AG08395 (cell line): ENCODE measurements at regions not wholly inside any gene's neighbourhood (a gene's known extent, or its start where the extent isn't known, plus 50 kb on each side); places are given as distances from the start of the nearest gene placed in this dataset.
A peak's percentile ranks its signal among the peaks of the same experiment; 100 is the strongest.

Experiments used
- DNase-seq: peaks from one replicate; pipeline ENCODE4 v3.0.0; 2012; ENCODE audit warnings: mixed read lengths, low spot score

DNA sequence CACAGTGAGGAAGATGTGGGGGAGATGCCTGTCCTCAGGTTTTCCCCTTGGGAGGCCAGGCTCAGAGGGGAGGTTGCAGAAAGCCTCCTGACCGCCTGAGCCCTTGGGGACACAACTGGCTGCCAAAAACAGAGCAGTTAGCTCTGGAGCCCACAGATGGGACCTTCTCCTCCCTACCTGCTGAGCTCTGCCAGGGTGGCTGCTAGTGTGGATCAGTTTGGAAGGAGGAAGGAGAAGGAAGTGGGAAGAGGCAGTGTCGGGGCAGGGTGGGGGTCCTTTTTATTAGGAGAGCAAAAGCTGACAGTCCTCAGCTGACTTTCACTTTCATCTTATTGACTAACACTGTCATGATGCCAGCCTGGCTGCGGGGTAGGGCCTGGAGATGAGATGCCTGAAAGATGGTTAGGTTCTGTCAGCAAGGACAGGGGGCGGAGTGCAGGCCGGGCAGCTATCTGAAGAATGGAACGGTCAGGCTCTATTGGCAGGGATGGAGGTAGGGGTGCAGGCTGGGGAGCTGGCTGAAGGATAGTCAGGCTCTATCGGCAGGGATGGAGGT is 188.5 kb upstream of the HDAC4 start:
- DNase-seq = no peak

DNA sequence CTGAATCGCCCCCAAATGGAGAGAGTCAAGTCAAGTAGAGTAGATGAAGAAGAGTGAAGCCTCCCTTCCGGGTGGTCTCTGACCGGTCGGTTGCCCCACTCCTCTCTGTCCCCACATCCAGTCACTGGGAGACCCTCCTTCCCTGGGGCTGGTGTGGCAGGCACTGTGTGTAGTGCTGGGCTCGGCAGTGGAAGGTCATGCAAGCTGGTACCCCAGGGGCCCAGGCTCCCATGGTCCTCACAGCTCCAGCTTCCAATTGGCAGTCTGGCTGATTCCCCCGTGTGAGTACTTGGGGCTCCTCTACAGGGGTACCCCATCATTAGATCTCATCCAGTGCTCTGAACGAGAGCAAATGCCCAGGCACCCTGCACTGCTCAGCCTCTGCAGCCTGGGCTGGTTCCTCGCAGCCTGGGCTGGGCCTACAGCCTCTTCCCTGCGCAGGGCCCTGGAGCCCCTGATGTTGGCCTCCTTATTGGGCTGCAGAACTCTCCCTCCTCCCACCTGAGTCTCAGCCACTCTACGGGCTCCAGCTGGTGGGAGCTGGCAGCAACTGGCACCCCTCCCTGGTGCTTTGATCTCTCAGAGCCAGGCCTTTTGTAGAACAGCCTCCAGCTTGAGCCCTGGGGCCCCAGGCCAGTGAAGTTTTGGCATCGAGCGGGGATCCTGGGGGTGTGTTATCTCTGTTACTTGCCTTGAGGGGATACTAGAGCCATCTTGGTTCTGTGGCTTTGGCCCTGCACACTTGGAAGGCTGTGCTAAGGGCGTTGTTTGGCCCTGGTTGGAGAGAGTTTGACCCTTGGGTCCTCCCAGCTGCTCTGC is 187.8 kb upstream of the HDAC4 start:
- no peak for DNase-seq

DNA sequence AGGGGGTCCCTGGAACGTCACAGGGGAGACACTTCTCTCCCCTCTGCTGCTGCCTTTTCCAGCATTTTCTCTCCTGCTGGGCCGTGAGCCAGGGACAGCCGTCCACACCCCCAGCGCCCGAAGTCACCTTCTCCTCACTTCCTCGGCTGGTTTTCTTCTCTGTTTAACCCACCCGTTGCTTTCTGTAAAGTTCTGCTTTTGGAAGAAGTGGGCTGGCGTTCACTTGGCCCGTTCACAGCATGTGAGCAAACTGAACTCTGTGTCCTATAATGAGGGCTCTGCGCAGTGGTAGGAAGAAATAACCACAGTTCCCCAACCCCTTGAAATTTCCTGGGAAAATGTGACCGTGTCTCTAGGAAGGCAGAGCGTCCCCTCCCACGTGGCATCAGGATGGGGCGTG is 187.0 kb upstream of the HDAC4 start:
- DNase-seq = no peak

DNA sequence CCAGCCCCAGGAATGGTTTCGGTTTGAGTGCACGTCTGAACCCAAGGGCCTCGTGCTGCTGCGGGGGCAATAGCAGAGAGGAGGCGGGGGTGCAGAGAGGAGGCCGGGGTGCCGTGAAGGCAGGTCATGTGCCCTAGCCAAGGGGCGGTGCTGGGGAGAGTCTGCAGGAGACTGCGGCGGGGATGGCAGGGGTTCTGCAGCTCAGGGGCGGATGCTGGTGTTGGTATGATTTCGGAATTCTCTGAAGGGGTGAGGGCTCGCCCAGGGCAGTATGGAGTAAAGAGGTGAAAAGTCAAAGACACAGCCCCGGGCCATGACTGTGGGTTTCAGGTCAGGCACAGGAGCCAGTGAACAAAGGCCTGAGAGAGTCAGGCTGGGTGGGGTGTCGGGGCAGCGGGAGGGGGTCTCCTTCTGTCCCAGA is 186.5 kb upstream of the HDAC4 start:
- no peak for DNase-seq

DNA sequence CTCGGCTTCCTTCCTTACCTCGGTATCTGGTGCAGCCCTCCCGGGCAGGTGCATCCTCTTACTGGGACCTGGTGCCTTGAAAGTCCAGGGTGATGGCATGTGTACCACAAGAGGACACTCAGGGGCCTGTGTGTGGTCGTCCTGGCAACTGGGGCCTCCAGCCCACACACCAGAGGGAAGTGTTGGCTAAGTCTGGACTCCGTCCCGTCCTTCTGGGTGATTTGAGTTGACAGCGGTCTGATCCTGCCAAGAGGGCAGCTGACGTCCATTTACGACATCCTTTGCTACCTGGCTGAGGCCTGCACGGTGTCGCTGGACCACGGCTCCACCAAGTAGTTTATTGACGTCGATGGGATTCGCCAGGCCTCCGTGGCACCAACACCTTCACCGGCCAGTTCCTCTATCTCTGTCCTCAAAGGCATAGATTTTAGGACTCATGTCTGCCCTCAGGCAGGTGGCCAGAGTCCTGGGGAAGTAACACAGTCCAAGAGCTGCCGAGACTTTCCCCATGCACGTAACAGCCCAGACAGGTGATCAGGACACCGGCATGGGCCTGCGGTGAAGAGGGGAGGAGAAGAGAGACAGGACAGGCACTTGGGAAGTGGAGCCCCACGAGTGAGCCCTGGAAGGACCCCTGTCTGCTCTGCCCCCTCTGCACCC is 186.0 kb upstream of the HDAC4 start:
- no peak for DNase-seq

DNA sequence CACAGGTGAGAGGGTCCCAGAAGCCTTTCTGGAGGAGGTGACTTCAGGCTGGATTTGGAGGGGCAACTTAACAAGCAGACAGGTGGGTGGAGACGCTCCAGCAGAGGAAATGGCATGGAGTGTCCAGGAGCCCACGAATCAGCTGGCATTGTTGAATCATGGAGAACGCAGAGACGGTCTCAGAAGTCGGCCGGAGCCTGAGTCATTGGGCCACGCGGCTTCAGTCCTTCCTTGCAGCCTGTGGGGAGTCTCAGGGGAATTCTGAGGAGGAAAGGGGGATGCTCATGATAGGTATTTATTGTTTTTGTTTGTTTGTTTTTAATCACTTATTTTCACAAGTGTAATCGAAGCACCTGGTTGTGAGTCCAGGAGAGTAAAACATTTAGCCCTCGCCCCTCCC is 184.6 kb upstream of the HDAC4 start:
- no peak for DNase-seq

DNA sequence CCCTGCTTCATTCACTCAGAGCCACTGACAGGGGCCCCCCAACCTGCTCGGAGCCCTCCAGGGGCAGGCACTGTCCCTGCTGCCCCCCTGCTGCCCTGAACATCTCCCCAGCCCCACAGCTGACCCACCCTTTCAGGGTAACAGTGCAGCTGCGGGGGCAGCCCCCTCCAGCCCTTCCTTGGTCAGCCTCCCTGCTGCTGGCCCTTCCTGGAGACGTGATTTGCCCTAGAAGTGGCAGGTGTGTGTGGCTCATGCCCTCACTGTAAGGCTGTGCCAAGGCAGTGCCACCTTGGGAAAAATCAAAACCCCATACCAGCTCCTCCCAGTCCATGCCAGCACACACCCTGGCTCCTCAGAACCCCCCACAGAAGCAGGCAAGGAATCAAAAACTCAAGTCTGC is 184.2 kb upstream of the HDAC4 start:
- DNase-seq = no peak

DNA sequence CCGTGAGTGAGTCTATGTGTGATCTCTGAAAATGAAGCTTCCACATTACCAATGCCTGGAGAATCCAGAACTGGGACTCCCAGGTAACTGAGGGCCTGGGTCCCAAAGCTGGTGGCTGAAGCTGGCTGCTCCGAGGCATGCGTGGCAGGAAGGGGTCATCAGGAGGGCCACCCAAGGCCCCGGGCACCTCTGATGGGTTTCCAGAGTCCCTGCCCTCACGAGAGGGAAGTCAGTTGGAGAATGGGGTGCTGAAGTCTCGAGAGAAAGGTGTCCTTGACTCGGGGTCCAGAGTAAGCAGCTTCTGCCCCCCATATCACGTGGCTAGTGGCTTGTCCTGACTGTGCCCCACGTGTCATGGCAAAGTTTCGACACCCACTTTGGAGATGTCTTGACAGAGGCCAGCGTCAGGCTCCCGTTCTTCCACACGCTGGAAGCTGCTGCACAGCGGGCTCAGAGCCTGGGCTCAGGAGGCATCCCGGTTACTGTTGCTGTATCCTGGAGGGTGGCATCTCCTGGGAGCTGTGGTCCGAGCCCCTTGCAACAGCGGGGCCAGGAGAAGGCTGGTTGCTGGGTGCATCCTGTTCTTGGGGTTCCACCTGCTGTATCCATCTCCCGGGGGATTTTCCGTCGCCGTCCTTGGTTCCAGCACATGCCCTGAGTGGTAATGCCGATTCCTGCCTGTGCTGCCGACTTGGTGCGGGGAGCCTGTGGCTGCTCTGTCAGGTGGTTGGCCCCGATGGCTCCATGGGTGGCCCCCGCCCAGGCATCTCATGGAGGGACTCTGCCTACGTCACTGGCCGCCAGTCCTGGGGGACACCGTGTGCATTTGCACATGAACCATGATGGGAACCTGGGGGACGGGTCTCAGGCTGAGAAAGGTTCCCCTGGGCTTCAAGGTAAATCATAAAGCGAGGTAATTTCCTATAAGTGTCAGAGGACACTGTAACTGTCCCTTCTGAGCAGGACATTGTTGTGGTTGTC is 183.3 kb upstream of the HDAC4 start:
- DNase-seq = no peak

DNA sequence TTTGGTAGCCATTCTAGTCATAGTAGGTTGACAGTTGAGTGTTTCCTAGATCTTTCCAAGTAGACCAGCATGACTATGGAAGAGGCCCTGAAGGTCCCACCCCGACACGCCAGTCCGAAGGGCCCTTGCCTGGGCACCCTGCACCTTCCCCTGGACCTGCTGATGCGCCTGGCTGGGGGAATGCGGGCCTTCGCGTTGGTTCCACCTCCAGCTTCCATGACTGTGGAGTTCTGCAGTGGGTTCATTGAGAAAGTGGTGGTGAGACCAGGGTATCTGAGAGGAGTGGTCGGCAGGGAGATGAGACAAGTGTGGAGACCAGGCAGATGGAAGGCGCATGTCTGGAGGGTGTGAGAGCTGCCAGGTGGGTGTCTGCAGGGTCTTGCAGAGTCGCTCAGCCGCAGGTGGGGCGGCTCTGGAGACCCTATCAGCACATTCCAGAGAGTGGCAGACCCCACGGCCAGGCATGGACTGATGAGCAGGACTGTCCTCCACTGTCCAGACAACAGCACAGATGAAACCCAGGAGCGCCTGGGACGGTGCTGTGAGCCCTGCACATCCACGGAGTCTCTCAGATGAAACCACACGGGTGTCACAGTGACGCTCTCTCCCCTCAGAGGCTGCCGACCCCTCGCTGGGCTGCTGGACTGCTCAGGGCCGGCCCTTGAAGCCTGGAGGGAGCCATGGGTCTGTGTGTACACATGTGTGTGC is 182.5 kb upstream of the HDAC4 start:
- DNase-seq = no peak

DNA sequence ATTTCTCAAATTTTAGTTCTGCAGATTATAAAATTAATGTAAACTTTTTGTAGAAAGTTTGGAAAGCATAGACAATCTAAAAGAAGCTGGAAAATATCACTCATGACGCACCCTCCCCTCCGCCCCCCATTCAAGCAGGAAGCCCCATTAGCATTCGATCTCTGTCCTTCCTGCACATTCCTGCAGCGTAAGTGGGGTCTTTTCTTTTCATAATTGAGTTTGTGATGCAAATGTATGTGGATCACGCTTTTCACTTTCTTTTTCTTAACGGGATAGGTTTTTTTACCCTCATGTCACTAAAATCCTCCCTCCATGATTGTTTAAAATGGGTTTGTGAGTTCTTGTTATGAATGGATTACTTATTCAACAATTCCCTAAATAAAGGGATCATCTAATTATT is 181.7 kb upstream of the HDAC4 start:
- DNase-seq = no peak

DNA sequence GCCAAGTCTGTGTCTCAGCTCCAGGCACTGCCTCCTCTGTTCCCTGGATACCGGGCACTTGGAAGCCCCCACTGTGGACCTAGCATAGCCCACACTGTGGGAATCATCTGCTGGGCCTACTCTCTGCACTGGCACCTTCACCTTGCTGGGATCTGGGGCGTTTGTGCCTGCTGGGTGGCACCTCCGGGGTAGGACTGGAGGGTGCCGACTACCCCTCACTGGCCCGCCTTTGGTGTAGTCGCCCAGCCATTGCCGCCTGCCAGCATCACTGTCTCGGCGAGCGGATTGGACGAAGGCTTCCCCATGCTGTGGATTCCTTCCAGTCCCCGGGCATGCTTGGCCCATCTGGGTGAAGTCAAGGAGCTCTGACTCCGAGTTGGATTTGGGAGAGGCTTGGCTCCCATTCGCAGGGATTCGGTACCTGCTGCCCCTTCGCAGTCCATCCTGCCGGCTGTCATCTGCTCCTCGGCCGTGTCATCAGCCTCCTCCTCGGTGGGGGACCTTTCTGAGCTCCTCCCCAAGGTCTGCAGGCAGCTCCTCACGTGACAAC is 180.6 kb upstream of the HDAC4 start:
- DNase-seq = no peak

DNA sequence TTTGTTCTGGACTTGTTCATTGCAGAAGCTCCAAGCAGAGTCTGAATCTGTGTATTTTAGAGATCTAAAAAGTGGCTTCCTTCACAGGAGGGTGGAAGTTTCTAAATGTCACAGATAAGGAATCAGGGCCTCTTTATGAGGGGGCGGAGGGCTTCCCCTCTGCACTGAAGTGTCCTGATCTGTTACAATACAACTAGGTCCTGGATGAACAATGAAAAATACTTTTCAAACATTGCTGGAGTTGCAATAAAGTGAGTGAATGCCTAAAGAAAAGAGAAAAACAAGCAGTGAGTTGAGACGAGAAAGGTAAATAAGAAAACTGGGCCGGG is 179.3 kb upstream of the HDAC4 start:
- no peak for DNase-seq

DNA sequence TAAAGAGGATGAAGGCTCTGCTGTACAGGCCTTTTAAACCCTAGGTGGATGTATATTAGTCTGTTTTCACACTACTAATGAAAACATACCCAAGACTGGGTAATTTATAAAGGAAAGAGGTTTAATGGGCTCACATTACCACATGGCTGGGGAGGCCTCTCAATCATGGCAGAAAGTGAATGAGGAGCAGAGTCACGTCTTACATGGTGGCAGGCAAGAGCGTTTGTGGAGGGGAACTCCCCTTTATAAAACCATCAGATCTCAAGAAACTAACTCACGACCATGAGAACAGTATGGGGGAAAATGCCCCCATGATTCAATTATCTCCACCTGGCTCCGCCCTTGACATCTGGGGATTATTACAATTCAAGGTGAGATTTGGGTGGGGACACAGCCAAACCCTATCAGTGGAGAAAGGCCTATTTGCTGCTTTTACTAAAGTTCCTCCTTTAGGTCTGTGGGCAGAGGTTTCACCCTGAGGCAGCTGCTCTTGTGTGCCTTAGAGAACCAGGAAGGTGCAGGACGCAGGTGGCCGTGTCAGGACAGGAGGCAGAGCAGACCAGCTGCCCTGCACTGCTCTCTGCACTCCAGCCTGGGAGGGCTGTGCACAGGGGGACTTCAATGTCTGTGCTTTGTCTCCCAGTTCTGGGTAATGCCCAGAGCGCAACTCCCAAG is 178.8 kb upstream of the HDAC4 start:
- DNase-seq = no peak

DNA sequence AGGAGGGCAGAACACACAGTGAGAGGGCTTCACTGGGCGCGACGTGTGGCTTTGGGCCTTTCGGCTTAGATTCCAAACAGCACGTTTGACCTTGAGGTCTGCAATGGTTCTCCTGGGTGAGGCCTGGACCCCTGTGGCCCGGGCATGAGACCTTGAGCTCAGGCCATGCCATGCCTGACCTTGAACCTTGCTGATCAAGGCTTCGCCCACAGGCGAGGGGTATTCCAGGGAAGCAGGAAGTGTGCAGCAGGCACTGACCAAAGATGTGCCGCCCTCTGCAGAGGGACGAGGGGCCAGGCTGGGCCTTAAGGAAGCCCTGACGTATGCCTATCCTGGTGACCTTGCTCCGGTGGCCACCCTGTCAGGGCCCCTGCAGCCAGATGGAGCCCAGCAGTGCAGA is 178.3 kb upstream of the HDAC4 start:
- DNase-seq = no peak

DNA sequence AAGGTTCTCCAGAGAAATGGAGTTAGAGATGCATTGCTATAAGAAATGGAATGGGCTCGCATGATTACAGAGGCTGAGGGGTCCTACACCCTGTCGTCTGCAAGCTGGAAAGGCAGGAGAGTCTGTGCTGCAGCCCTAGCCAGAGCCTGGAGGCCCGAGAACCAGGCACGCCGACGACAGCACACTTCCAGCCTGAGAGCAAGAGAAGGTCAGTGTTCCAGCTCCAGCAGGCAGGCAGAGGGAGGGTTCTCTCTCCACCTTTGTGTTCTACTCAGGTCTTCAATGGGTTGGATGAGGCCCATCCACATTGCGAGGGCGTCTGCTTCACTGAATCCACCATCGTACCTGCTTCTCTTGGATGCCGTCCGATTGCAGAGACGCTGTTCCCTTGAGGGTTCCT is 177.6 kb upstream of the HDAC4 start:
- DNase-seq = no peak

DNA sequence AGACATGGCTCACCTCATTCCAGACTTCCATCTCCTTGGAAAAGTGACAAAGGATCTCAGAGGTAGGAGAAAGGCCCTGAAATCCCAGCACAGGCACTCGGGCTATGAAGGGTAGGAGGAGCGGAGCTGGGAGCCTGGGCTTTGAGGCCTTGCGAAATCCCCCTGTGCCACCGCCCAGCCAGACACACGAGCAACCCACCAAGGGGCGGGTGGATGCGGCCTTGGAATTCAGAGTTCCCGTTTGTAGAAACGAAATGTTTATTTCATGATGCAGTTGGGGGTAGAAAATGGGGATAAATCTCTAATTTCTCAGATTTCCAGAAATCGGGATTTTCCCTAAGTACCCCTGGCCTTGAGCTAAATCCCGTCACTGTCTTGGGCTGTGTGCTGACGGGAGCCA is 177.1 kb upstream of the HDAC4 start:
- DNase-seq = no peak

DNA sequence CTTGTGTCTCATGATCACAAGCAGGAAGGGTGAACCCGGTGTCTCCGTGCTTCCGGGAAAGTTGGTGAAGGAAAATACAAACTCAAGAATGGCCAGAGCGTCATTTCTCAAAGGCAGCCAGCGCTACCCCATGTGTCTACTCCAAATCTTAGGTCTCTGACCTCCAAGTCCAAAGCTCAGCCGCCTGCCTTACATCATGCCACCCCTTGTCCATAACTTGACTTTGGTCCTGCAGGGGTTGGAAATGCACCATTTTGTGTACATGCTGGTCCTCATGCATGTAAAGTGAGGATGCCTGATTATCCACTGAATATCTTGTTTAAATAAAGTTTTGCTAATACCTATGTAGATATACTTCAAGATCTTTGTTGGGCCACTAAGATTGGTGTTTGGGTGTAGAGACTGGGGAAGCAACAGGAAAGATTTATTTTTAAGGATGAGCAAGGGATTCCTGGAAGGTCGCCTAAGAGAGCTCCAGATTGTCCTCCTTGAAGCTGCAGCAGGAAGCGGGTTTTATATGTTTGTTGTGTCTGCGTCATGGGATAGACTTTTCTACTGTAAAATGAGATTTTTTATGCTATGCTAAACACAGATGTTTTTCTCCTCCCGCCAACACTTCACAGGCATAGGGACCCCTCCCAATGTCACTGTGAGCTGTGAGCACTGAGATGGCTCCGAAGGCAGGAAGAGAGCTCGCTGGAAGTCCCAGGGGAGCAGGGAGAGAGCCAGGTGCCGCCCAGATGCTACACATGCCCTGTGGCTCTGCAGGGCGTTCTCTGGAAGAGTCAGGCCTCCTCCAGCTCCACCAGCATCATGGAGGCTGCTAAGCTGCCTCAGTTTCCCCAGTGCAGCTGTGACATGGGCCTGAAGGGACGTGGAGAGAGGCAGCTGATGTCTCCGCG is 176.2 kb upstream of the HDAC4 start:
- DNase-seq = peak; percentile 31

DNA sequence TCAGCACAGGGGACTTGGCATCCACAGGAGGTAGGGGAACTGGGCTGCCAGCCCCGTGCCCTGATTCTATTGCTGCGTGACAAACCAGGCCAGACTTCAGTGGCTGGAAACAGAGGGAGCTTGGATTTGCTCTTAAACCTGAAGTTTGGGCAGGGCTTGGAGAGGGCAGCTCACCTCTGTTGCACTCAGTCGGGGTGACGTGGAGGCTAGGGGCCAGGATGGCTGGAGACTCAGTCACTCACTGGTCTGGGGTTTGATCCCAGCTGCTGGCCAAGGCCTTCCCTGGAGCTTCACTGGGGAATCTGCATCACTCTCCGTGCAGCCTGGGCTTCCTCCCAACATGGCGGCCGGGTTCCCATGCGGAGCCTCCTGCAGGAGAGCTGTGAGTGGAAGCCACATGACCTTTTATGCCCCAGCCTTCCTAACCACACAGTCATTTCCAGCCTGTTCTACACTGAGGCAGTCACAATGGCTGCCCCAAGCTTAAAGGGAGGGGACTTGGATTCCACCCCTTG is 175.2 kb upstream of the HDAC4 start:
- DNase-seq = no peak

DNA sequence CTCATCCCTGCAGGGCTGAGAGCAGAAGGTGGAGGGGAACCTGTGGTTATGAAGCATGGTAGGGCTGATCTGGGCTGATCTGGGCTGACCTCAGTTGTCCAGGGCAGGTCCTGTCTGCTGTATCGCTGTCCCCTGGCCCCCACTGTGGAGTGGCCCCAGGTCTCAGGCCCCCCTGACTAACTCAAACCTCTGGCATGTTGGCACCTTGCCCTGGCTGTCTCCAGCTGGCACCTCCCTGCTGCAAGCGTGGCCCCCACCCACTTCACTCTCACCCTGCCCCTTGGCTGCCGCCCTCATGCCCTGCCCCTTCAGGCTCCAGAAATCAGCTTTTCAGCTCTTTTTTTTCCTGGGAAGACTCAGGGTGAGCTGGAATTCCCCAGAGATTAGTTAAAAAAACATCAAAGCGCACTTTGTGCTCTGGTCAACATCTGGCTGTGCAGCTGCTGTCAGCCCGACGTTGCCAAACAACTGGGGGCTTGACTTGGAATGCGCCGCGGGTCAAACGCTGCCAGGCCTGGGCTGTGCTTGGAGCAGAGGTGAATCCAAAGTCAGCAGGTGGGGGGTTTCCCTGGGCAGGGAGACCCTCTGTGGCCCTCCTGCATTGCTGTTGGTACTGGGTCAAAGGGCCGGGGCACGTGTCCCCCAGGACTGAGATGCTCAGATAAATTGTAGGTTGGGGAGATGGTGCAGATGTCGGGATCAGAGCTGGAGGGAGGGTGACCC is 173.8 kb upstream of the HDAC4 start:
- DNase-seq = no peak
